Peyer's patch (tissue), 4 donors: ENCODE measurements at regions not wholly inside any gene's neighbourhood (a gene's known extent, or its start where the extent isn't known, plus 50 kb on each side); places are given as distances from the start of the nearest gene placed in this dataset.

ENCODE experiments used
- POLR2A ChIP-seq, 2 donors: fragments of 450-650 bp; IDR thresholded peaks; one replicate each; pipeline ENCODE4 v1.5.1; 2017; ENCODE audit warnings: antibody characterized with exemption in 2 of 2, mild to moderate bottlenecking in 2 of 2, moderate library complexity in 2 of 2
- TF ChIP-seq, protein P1 (sequence below), 6 experiments: fragments of 450-650 bp in 4 of 6; fragments of 200-600 bp in 2 of 6; sonication (generic) in 1 of 6; IDR thresholded peaks; one replicate each; pipeline ENCODE4 v1.5.1; 2017 to 2019; ENCODE audit warnings: antibody characterized with exemption in 6 of 6, mild to moderate bottlenecking in 3 of 6, moderate library complexity in 1 of 6

DNA sequence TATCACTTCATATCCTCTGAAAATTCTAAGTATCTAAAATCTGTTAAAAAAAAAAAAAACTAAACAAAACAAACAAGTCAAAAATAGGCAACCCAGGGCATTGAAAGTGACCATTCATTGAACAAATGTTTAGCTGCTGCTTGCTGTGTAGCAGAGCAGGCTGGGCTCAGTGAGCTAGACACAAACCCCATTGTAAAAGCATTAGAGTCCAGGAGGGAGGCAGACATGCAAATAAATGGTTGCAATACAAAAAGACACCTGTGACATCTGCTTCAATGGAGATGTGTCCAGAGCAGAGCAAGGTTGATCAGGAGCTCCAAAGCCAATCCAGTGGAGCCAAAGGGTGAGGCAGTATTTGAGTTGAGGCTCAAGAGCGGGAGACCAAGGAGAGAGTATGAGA lies 267.3 kb upstream of the GATB start:
- TF ChIP-seq, protein P1, sequence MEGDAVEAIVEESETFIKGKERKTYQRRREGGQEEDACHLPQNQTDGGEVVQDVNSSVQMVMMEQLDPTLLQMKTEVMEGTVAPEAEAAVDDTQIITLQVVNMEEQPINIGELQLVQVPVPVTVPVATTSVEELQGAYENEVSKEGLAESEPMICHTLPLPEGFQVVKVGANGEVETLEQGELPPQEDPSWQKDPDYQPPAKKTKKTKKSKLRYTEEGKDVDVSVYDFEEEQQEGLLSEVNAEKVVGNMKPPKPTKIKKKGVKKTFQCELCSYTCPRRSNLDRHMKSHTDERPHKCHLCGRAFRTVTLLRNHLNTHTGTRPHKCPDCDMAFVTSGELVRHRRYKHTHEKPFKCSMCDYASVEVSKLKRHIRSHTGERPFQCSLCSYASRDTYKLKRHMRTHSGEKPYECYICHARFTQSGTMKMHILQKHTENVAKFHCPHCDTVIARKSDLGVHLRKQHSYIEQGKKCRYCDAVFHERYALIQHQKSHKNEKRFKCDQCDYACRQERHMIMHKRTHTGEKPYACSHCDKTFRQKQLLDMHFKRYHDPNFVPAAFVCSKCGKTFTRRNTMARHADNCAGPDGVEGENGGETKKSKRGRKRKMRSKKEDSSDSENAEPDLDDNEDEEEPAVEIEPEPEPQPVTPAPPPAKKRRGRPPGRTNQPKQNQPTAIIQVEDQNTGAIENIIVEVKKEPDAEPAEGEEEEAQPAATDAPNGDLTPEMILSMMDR (IDR thresholded peaks at IDR 0.05), result no peak
- no peak for TF ChIP-seq POLR2A (IDR thresholded peaks at IDR 0.05)
